LoVo (cell line): ENCODE measurements at regions not wholly inside any gene's neighbourhood (a gene's known extent, or its start where the extent isn't known, plus 50 kb on each side); places are given as distances from the start of the nearest gene placed in this dataset.
"Not testable (repeated sequence)": the region's sequence is repeated elsewhere in the genome, so short reads cannot be mapped to it uniquely, and the experiment has no call there.

ENCODE experiments used
- DNase-seq: peaks from one replicate; pipeline ENCODE4 v3.0.0-alpha.2; 2016; ENCODE audit warnings: low spot score

GRCh38 chr4:54843946-54844345, 186.2 kb downstream of the KIT start:
- no peak for DNase-seq

DNA sequence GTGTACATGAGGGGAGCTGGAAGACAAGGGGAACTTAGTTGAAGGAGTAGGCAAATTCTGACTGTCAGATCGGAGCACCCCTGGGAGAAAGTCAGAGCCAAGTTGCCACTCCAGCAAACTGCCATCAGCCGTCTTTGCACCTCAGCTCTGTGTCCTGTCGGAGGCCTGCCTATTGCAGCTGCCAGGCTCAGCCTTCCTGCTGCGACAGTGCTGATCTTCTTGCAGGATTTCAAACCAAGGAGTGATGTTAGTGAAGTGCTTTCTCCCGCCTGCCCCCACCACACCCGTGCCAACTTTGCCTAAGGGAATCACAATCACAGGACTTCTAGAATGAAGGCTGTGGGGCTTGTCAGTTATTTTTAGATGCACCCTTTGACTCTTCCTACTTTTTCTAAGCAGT, 185.3 kb downstream of the KIT start:
- DNase-seq = no peak

GRCh38 chr4:54842656-54843055, 184.9 kb downstream of the KIT start:
- DNase-seq = no peak

- no peak for DNase-seq
Observed at GRCh38 chr4:54842226-54842625, 184.5 kb downstream of the KIT start.

- DNase-seq = no peak
Observed at GRCh38 chr4:54840992-54841768, 183.4 kb downstream of the KIT start.

DNA sequence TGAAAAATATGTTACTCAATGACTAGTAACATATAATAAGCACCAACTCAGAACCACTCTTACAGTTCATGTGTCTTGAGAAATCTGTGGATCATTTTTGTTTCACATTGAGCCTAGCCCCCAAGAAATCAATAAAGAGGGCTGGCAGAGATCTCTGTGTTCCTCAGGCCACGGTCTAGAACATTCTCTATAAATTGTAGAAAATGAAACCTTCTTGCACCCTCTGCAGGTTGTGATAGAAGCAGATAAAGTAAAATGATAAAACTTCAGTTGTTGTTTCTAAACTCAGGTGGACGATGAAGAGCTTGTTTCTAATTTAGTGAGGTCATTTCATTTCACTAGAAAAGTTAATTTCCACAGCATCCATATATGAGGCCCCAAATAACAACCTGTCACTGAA, 182.7 kb downstream of the KIT start:
- no peak for DNase-seq

DNA sequence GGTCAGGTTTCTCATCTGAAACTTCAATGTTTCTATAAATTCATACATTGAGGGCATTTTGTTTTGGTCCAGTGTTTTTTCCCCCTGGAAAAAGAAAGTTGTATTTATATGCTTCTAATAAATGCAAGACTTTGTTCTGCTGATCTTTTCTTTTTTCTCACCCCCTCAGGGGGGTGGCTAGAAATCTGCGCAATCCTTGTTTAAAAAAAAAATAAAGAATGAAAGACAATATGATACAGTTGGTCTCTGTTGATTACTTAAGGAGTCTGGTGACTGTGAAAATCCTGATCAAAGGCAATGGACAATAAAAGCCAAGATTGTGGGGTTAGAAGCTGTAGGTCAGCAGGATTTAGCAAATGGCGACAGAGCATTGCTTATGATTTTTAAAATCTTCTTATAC, 180.5 kb downstream of the KIT start:
- no peak for DNase-seq

DNA sequence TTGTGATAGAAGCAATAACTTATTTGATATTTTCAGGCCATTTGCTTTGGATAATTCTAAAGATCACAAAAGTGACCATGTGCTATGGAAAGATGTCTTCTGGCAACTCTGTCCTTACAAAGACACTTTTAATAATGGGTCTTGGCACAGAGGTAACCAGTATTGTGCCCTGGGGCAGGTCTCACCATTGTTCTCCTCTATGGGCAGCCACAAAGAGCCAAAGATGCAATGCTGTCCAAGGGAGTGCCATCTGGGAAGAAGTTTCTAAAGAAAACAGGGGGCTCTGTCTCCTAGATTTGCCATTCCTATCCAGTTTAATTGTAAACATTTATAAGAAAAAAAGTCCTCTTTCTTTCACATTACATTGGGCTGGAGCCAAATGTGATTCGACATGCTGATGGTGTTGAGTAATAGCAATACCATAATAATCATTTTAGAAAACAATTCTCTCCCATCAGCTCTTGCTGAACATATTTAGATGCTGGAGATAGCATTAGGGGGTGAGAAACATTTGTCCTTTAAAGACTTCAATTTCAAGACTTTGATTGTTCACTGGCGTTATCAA, 179.9 kb downstream of the KIT start:
- no peak for DNase-seq

GRCh38 chr4:54828361-54828760, 170.6 kb downstream of the KIT start:
- DNase-seq = not testable (repeated sequence)

GRCh38 chr4:54823616-54824015, 165.9 kb downstream of the KIT start:
- no peak for DNase-seq

- DNase-seq = no peak
Observed at GRCh38 chr4:54819034-54819433, 161.3 kb downstream of the KIT start.

DNA sequence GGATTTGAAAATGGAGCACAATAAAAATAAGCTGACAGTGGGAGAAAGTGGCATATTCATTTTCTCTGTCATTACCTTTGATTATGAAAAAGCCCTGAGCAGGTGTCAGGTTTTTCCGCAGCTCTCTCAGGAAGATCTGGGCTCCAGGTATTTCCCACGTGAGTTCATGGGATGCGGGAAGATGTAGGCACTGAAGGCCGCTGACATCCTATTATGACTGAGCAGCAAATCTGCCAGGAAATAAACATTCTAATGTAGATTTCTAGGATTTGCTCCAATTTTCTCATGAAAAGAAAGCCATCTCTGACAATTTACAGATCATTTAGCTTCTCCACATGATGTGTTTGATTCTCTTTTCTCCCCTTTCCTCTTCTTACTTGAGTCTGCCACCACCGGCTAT, 160.7 kb downstream of the KIT start:
- DNase-seq = no peak

DNA sequence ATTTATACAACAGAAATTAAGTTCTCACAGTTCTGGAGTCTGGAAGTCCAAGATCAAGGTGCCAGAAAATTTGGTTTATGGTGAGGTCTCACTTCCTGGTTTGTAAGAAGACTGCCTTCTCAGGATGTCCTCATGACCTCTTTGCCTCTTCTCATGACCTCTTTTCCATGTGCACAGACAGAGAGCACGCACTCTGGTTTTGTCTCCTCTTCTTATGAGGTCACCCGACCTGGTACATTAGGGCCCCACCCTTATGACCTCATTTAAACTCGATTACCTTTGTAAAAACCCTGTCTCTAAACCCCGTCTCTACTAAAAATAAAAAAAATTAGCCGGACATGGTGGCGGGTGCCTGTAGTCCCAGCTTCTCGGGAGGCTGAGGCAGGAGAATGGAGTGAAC, 155.9 kb downstream of the KIT start:
- no peak for DNase-seq

- no peak for DNase-seq
Observed at GRCh38 chr4:54806351-54806750, 148.6 kb downstream of the KIT start.

DNA sequence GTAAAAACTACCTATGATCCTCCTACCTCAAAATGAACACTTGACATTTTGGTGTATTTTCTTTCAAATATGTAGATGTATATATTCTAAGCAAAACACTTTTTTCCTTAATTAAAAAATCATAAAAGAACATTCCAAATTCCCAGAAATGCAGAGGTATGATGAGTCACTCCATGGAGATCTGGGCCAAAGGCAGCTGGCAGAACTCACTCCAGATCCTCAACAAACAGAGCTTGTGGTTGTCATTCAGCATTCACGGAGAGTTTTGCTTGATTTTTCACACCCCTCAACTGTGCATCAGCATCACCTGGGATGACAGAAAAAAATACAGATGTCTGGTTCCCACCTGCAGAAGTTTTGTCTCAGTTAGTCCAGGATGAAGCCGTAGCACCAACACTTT, 144.6 kb downstream of the KIT start:
- no peak for DNase-seq

- no peak for DNase-seq
Observed at GRCh38 chr4:54800831-54801530, 143.2 kb downstream of the KIT start.

GRCh38 chr4:54794579-54794978, 136.8 kb downstream of the KIT start:
- no peak for DNase-seq

DNA sequence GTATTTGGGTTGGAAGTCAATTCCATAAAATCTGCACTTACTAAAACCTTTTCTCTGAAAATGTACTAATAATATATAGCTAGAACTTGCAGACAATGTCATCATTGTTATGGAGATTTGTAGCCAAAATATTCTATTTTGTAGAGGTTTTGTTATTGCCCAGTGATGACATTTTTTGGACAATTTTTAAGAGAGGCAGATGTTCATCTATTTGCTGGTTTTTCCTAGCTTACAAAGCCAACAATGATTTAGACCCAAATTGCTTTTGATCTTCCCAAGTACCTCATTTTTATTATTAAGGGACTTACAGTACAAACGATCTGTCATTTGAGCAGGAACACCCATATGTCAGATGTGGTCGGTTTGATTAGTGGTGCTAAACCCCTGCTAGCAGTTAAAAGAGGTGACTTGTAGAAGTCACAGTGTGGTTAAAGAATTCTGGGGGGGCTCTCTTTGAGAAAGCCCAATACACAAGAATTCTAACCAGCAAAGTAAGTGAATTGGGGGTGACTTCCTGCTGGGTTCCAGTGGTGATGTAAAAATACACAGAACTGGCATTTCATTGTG, 136.2 kb downstream of the KIT start:
- no peak for DNase-seq
